ENCODE measurements at regions not wholly inside any gene's neighbourhood (a gene's known extent, or its start where the extent isn't known, plus 50 kb on each side); places are given as distances from the start of the nearest gene placed in this dataset.

DNA sequence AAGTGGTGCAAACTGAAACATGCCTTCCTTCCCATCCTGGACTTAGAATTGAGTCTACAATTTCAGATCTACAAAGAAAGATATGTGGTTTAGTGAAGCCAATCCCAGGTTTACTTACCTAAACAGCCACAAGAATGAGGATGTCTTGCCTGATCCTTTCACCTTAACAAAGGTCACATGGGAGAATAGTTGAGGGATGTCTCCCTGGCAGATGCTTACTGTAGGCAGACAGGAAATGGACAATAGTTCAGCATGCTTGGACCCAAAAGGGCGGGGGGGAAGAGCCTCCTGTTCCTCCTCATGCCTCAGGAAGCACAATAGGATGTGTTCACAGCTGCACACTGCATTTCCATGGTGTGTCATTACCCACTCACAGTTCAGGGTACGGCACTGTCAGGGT is 492.7 kb upstream of the USP24 start:
- H3K4me1 ChIP-seq (ENCODE audit: insufficient read depth, low read length, poor library complexity, severe bottlenecking), result no peaks in the 10 kb centered on the region
- intact Hi-C loops (cut with micrococcal nuclease; ENCODE audit: unreplicated experiment), result no loop called here
- POLR2A ChIA-PET, result no interaction called here
- H3K4me2 ChIP-seq (ENCODE audit: low read length), result no peak overlapping the region
- H3K9me2 ChIP-seq (ENCODE audit: insufficient read depth, low read length), result no peaks in the 10 kb centered on the region
- H3K79me2 ChIP-seq (ENCODE audit: insufficient read depth, low read depth, low read length), result no peaks in the 10 kb centered on the region
- BruUV-seq (replicated peaks), result no TSS peak
- no peak for TF ChIP-seq EZH2phosphoT487 (IDR thresholded peaks at IDR 0.05; ENCODE audit: borderline replicate concordance, low read depth, low read length)
- no peaks in the 10 kb centered on the region for H3K36me3 ChIP-seq (ENCODE audit: insufficient read depth, low read length)
- no peaks in the 10 kb centered on the region for H4K20me1 ChIP-seq (ENCODE audit: insufficient read depth, low read length)
- H3K4me3 ChIP-seq (ENCODE audit: low read depth, low read length, poor library complexity, severe bottlenecking), result no peak overlapping the region
- no peak overlapping the region for H2AFZ ChIP-seq (ENCODE audit: low read length)
- DNase-seq (ENCODE audit: low spot score), result no peak
- H3K9me3 ChIP-seq (ENCODE audit: low read length), result no peaks in the 10 kb centered on the region
- no peak overlapping the region for H3K27ac ChIP-seq (ENCODE audit: low read depth, low read length, poor library complexity, severe bottlenecking)
- CTCF ChIA-PET (ENCODE audit: unreplicated experiment), result no interaction called here

GRCh38 chr1:55707196-55707595 is 492.0 kb upstream of the USP24 start:
- BruUV-seq (replicated peaks), result no TSS peak
- TF ChIP-seq, protein P1, sequence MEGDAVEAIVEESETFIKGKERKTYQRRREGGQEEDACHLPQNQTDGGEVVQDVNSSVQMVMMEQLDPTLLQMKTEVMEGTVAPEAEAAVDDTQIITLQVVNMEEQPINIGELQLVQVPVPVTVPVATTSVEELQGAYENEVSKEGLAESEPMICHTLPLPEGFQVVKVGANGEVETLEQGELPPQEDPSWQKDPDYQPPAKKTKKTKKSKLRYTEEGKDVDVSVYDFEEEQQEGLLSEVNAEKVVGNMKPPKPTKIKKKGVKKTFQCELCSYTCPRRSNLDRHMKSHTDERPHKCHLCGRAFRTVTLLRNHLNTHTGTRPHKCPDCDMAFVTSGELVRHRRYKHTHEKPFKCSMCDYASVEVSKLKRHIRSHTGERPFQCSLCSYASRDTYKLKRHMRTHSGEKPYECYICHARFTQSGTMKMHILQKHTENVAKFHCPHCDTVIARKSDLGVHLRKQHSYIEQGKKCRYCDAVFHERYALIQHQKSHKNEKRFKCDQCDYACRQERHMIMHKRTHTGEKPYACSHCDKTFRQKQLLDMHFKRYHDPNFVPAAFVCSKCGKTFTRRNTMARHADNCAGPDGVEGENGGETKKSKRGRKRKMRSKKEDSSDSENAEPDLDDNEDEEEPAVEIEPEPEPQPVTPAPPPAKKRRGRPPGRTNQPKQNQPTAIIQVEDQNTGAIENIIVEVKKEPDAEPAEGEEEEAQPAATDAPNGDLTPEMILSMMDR (conservative IDR thresholded peaks at IDR 0.05; ENCODE audit: low read length), result no peak
- no peak for TF ChIP-seq EZH2phosphoT487 (IDR thresholded peaks at IDR 0.05; ENCODE audit: borderline replicate concordance, low read depth, low read length)
- Histone ChIP-seq H3K4me1 (ENCODE audit: insufficient read depth, low read length, poor library complexity, severe bottlenecking) (no peaks in the 10 kb centered on the region), H3K9me3 (ENCODE audit: low read length) (no peaks in the 10 kb centered on the region), H4K20me1 (ENCODE audit: insufficient read depth, low read length) (no peaks in the 10 kb centered on the region), H2AFZ (ENCODE audit: low read length) (no peak overlapping the region), H3K79me2 (ENCODE audit: insufficient read depth, low read depth, low read length) (no peaks in the 10 kb centered on the region), H3K27ac (ENCODE audit: low read depth, low read length, poor library complexity, severe bottlenecking) (no peak overlapping the region), H3K4me2 (ENCODE audit: low read length) (no peak overlapping the region), H3K4me3 (ENCODE audit: low read depth, low read length, poor library complexity, severe bottlenecking) (no peak overlapping the region), H3K36me3 (ENCODE audit: insufficient read depth, low read length) (no peaks in the 10 kb centered on the region), H3K9me2 (ENCODE audit: insufficient read depth, low read length) (no peaks in the 10 kb centered on the region)
- POLR2A ChIA-PET, result no interaction called here
- intact Hi-C loops (cut with micrococcal nuclease; ENCODE audit: unreplicated experiment), result no loop called here
- CTCF ChIA-PET (ENCODE audit: unreplicated experiment), result no interaction called here
- no peak for DNase-seq (ENCODE audit: low spot score)

DNA sequence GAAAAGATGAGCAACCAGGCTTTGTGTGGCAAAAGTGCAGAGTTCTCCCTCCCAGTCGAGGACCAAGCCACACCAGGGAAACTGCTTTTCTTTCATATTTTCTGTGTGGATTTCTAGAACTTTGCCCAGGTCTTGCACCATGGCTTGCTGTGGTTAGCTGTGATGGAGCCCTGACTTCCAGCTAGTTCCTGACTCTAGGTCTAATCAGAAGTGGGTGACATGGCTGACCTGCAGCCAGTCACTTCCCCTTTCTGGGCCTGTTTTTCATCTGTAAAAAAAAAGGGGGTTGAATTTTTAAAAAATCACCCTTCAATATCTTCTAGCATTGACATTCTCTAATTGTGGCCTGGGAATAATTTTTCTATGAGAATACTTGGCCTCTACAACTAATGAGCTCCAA is 491.2 kb upstream of the USP24 start:
- intact Hi-C loops (cut with micrococcal nuclease; ENCODE audit: unreplicated experiment), result no loop called here

More for the DNA sequence above, 491.2 kb upstream of the USP24 start:
- CTCF ChIA-PET (ENCODE audit: unreplicated experiment), result no interaction called here
- H3K4me1 ChIP-seq (ENCODE audit: insufficient read depth, low read length, poor library complexity, severe bottlenecking), result no peaks in the 10 kb centered on the region
- no peak overlapping the region for H3K27ac ChIP-seq (ENCODE audit: low read depth, low read length, poor library complexity, severe bottlenecking)
- TF ChIP-seq EZH2phosphoT487 (IDR thresholded peaks at IDR 0.05; ENCODE audit: borderline replicate concordance, low read depth, low read length), result no peak
- TF ChIP-seq, protein P1 (conservative IDR thresholded peaks at IDR 0.05; ENCODE audit: low read length), result no peak
- H3K9me2 ChIP-seq (ENCODE audit: insufficient read depth, low read length), result no peaks in the 10 kb centered on the region
- no peak overlapping the region for H3K4me2 ChIP-seq (ENCODE audit: low read length)
- H3K36me3 ChIP-seq (ENCODE audit: insufficient read depth, low read length), result no peaks in the 10 kb centered on the region
- no peak for DNase-seq (ENCODE audit: low spot score)
- H2AFZ ChIP-seq (ENCODE audit: low read length), result no peak overlapping the region
- no peaks in the 10 kb centered on the region for H3K79me2 ChIP-seq (ENCODE audit: insufficient read depth, low read depth, low read length)
- POLR2A ChIA-PET, result no interaction called here
- no peaks in the 10 kb centered on the region for H3K9me3 ChIP-seq (ENCODE audit: low read length)
- H3K4me3 ChIP-seq (ENCODE audit: low read depth, low read length, poor library complexity, severe bottlenecking), result no peak overlapping the region
- H4K20me1 ChIP-seq (ENCODE audit: insufficient read depth, low read length), result no peaks in the 10 kb centered on the region
- BruUV-seq (replicated peaks), result no TSS peak
